GM19240 (cell line): ENCODE measurements at regions not wholly inside any gene's neighbourhood (a gene's known extent, or its start where the extent isn't known, plus 50 kb on each side); places are given as distances from the start of the nearest gene placed in this dataset.

ENCODE experiments used
- DNase-seq: peaks from one replicate; pipeline ENCODE4 v3.0.0; 2011; ENCODE audit warnings: low spot score; ENCODE audit not compliant: insufficient read length

DNA sequence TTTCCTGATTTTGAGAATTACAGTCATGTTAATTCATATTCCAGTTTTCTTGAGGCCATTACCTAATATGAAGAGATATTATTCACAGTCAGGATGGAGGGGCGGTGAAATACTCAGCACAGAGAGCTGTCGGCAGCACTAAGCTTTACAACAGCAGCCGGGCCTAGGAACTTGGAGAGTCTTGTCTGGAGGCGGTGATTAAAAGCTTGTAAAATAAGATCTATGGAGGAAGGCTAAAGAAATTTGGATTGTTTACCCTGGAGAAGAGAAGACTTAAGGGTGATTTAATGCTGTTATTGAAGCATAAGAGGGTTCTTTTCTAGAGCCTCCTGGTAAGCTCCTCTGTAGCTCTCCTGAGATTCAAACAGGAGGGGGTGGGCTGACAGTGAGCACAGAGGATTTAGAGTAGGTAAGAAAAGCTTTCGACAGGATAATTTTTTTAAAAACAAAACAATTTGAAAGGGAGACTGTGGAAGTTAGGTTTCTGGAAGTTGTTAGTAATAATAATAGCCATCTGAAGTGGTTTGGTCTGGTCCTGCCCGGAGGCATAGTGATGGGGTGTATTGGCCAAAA lies 406.3 kb upstream of the ADAMTSL1 start:
- DNase-seq = no peak

GRCh38 chr9:18068900-18069299 lies 405.1 kb upstream of the ADAMTSL1 start:
- DNase-seq = no peak

DNA sequence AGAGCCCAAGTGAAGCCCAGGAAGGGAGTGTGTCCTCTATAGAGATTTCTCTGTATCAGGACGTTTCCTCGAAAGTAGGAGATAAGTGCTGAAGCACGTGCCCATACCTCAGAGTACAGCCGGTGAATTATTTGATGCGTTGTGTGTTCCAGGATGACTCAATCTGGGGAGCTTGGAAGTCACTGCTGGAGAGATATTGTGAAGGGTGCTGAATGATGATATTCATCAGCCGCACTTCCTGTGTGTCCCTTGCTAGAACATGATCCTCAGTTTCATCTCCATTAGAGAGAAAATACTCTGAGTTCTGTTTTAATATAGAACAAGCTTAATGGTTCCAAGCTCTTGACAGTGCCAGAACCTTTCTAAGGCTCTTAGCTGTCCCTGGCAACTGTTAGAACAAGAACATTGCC lies 402.3 kb upstream of the ADAMTSL1 start:
- DNase-seq = no peak

DNA sequence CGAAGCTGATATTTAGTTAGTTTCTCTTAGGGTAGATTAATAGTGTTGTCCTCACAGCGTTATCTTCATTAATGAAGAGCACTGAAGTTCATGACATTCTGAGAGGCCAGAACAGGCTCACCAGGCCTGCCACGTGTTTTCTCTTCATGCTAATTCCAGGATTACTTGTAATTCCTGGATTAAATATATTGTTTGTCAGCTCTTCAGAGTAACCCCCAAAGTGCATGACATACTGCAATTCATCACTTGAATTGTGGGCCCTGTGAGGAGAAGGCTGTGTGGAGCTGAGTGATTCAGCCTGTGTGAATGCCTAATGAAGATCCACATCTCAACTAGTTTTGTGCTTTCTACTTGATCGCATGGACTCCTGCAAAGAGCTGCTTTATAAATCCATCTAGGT lies 401.0 kb upstream of the ADAMTSL1 start:
- no peak for DNase-seq

DNA sequence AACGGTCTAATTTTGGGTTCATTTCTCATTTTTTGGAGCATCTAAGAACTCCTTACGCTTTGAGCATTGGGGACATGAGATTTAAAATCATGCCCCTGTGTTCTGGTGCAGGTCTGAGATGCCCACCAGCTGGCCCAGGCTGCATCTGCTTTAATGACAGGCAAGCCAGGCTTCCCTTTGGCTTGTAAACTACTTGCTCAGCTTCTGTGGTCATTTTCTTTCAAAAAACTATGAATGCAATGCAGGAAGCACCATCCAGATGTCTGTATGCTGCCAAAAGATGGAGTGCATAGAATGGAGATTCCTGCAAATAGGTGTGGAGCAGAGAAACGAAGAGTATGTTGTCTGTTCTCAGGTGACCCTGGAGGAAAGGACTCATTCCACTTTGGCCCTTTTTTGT lies 399.9 kb upstream of the ADAMTSL1 start:
- no peak for DNase-seq

DNA sequence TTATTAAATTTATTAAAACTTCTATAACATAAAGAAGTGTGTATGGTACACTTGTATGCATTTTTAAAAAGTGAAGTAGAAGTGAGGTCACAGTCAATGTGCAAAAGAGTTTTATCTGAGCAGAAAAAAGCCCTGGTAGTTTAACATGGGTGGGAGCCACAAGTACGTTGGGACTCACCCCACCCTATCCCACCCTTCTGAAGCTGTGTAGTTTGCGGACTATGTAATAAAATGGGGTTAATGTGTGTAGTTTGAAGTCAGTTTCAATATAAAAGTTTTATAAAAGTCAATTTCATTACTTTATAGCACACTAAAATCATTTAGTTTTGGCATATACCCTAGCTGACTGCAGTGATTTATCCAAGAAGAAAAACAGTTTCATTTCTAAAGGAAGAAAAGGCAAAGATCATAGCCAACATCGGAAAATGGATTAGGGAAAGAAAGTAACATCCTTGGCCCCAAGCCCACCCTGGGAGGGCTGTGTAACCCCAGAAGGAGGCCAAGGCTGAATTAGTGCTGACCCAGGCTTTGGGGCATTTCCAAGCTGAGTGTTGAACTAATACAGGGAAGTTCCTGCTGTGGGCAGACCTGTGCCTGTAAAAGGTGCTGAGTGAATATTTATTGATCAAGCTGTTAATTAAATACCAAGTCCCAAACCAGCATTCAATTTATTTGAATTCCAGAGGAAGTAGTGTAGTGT lies 398.6 kb upstream of the ADAMTSL1 start:
- DNase-seq = no peak

DNA sequence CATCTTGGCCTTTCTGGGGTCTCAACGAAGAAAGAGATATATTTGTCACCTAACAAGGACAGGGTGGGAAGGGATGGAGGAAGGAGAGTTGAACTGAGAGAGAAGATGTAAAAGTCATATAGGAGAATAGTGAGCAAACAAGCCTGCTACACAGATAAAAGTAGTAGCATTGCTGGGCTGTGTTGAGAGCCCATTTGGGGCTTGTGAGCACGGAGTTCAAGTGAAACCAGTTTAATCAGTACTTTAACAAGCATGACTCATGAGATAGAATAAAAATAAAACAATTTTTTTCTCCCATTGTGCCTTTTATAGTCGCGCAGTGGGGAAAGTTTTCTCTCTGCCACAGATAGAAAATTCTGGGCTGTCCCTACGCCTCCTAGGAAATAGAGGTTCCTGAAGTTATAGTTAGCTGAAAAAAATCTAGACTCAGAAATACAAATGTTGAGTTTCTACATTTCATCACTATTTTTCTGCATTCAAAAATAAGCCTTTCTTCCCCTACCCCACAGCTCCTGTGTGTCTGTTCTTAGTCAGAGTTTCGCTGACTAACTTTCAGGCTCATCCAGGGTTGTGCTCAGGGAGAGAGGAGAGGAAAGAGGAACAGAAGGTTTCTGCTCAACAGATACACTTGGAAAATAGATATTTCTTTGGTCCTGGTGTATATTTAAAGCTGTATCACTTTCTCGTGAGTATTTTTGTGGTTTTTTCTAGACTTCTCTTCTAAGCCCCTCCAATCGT lies 395.8 kb upstream of the ADAMTSL1 start:
- no peak for DNase-seq

- no peak for DNase-seq
These were observed 381.8 kb upstream of the ADAMTSL1 start for GRCh38 chr9:18092138-18092537.

GRCh38 chr9:18106006-18106560 lies 367.9 kb upstream of the ADAMTSL1 start:
- DNase-seq = no peak

DNA sequence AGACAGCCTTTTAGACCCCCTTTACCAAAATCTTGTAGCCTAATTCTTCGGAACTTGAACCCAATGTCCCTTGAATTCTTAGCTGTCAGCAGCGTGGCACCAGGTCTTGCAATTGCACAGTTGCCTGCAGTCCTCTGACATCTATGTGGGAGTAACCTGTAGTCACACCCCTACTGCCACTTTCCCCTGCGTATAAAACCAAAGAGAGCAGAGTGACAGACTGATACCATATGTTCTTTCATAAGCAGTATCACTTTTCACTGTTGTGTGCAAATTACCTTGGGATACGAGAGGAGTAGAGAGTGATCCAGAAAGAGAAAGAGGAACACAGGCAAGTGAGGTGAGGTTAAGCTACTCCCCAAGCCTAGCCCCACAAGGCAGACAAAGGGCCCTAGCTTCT lies 364.3 kb upstream of the ADAMTSL1 start:
- DNase-seq = no peak

DNA sequence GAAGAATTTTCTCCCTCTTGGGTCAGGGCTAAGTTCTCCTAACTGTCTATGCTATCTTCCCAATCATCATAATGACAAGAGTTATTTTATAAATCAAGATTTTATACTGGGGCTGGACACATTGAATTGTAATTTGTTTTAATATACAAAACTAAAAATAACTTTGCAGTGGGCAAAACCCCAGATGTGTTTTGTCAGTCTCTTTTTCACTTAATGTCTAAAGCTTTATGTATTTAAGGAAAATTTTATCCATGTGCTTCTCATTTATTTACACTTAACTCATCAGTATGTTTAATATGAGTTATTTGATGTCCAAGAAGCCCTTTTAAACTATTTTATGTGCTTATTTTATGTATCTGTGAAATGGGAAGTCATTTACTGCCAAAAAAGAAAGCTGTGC lies 362.8 kb upstream of the ADAMTSL1 start:
- DNase-seq = no peak

DNA sequence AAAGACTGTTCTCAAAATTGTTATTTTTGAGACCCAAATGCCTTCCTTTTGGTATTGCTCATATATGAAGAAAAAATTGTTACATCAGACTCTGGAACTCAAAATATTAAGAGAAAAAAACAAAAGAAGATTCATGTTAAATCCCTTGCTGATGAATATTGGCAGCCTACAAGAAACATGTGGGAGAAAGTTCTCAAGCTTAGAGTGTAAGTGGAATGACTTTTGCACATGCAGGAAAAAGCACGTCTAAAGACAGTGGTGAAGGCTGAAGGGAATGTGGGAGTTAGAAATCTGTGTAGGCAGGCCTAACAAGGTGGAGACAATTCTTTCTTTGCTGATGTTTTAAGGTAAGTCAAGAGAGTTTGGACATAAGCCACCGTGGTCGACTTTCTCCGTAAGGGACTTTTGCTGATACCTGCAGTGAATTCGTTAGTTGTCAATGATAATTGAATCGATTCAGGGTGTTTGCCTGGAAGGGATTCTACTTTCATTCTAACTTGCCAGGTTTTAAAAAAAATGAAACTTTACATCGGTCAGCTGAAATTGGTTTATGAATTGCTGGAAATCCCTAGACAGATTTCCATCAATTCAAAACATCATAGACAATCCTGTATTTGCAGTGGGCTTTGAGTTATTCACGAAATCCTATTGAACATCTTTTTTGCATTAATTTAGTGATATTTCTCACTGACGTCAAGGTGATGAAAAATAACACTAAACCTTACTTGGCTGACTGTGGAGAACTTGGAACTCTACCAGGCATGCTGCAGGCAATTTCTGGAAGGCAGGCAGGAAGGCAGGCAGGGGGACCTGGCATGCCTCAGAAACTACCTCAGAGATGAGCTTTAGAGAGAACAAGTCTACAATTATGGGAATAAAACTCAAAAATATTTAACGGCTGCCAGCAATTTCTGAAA lies 359.1 kb upstream of the ADAMTSL1 start:
- no peak for DNase-seq

DNA sequence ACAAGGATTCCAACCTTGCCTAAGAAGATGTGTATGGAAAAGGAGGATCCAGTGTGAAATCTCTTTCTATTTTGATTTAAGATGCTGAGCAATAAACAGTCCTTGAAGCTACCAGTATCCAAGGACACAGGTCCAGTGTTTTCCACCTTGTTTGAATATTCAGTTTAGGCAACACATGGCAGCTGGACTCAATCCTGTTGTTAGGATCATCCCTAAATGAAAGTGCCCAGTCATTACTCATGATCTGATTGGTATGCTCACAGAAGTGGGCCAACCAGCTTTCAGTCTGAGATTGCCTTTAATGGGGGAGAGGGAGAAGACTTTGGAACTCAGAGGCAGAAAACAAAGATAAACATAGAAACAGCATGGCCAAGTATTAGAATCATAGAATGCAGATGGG lies 355.7 kb upstream of the ADAMTSL1 start:
- DNase-seq = no peak

DNA sequence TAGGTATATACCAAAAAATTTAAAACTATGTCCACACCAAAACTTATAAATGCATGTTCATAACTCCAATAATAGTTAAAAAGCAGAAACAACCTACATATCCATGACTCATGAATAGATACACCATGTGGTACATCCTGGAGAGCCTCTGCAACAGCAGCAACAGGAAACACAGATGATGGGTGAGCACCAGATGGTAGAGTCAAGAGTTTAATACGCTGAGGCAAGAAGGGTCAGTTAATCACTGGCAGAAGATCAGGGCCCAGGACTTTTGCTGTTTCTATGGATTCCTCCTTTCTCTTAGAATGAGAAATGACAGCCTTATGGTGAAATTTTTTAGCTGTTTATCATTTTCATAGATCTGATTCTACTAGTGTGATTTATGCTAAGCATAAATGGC lies 351.8 kb upstream of the ADAMTSL1 start:
- DNase-seq = no peak

- no peak for DNase-seq
These were observed 349.2 kb upstream of the ADAMTSL1 start for GRCh38 chr9:18124760-18125159.

GRCh38 chr9:18126831-18127498 lies 347.0 kb upstream of the ADAMTSL1 start:
- no peak for DNase-seq

GRCh38 chr9:18127499-18127875 lies 346.5 kb upstream of the ADAMTSL1 start:
- DNase-seq = no peak

DNA sequence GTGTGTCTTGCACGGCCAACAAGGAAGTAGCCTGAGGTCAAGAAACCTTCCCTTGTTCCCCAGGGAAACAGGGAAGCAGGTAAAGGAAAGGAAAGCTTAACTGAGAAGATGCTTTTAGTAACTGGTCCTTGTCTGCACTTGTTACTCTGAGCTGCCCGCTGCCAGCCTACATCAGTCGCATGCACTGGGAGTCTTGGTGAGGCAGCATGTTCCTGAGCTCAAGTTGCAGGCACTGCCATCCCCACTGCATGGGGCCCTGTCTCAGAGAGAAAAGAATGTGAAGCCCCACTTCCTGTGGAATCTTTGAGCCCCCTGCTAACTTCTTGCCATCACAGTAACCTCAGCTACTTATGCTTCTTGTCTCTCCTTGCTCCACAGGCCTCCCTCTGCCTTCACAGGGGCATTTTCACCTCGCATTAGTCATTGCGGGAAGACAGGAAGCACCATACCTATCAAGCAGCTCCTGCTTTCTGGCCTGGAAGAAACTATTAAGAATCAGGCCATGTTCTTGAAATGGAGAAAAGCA lies 344.1 kb upstream of the ADAMTSL1 start:
- DNase-seq = no peak

DNA sequence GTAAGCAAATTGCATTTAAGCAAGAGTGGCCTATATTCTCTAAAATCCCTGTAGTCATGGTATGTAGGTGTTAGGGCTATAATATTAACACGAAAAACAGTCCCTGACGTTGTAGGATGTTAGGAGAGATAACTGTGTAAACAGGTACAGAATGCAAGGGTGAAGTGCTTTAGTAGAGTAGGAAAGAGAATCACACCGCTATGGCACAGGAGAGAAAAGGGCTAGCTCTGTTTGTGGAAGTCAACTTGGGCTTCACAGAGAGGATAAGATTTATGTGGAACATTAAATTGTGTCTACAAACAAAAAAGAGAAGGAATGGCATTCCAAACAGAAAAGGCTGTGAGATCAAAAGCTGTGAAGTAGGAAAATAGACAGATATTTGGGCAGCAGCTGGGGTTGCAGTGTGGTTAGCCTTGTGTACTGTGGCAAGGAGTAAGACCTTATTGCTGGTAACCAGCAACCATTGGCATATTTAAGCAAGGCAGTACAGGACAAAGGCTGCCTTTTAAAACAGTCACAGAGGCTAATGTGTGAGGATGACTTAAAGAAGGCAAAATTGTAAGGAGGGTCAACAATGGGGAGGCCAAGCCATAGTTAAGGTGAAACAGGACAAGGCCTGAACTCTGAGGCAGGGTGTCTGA lies 337.5 kb upstream of the ADAMTSL1 start:
- DNase-seq = no peak

DNA sequence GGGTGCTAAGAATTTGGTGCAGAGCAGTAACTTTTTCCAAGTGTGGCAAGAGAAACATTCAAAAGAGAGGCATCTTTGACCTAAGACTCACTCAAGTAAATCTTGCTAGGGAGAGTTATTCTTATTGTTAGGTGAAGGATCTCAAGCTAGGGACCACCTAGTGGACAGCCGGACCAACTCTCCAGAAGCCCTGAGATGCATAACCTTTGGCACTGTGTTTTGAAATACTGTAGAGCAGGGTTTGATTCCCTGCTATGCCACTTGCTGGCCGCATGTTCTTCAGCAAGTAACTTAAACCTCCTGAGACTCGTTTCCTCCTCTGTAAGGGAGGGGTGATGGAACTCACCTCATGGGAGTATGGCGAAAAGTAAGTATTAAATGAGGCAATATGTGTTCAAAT lies 336.1 kb upstream of the ADAMTSL1 start:
- DNase-seq = no peak
